Neuronal stem cell (in vitro differentiated cells): ENCODE measurements at regions not wholly inside any gene's neighbourhood (a gene's known extent, or its start where the extent isn't known, plus 50 kb on each side); places are given as distances from the start of the nearest gene placed in this dataset.

Experiments
- DNase-seq: peaks from one replicate; pipeline ENCODE4 v3.0.0-alpha.2; 2013; ENCODE audit warnings: low spot score
- H2AFZ ChIP-seq: one replicate; pipeline ENCODE4 v1.6.1; 2013; ENCODE audit warnings: mild to moderate bottlenecking, low read length, inconsistent platforms
- H2AK5ac ChIP-seq: 2 replicates; pipeline ENCODE4 v1.6.1; 2013; ENCODE audit warnings: low read depth, mild to moderate bottlenecking, inconsistent platforms, low read length, moderate library complexity, mixed read lengths
- H2BK120ac ChIP-seq: 2 replicates; pipeline ENCODE4 v1.6.1; 2013; ENCODE audit warnings: low read depth, mild to moderate bottlenecking, inconsistent platforms, low read length, moderate library complexity, mixed read lengths
- H2BK12ac ChIP-seq: one replicate; pipeline ENCODE4 v1.6.1; 2013; ENCODE audit warnings: low read length, inconsistent platforms
- H2BK15ac ChIP-seq: 2 replicates; pipeline ENCODE4 v1.6.1; 2013; ENCODE audit warnings: mild to moderate bottlenecking, low read length, inconsistent platforms, mixed read lengths
- H2BK5ac ChIP-seq: one replicate; pipeline ENCODE4 v1.6.1; 2013; ENCODE audit warnings: inconsistent platforms, mild to moderate bottlenecking, low read length, moderate library complexity
- H3K14ac ChIP-seq: one replicate; pipeline ENCODE4 v1.6.1; 2013; ENCODE audit warnings: low read length, inconsistent platforms
- H3K18ac ChIP-seq: 2 replicates; pipeline ENCODE4 v1.6.1; 2013; ENCODE audit warnings: low read length, inconsistent platforms
- H3K23ac ChIP-seq: 2 replicates; pipeline ENCODE4 v1.6.1; 2013; ENCODE audit warnings: low read depth, mild to moderate bottlenecking, mixed read lengths, low read length, inconsistent platforms; ENCODE audit not compliant: poor library complexity
- H3K27ac ChIP-seq: replicated peaks from 3 replicates; pipeline ENCODE4 v1.5.1; 2013; ENCODE audit warnings: low read length, inconsistent platforms
- H3K27me3 ChIP-seq, 3 experiments: 2 replicates each; pipeline ENCODE4 v1.6.1; 2013; ENCODE audit warnings: low read length in 3 of 3, mild to moderate bottlenecking in 2 of 3, inconsistent platforms in 1 of 3, low read depth in 1 of 3, mixed read lengths in 1 of 3, moderate library complexity in 1 of 3; ENCODE audit not compliant: control insufficient read depth in 3 of 3, insufficient read depth in 3 of 3
- H3K36me3 ChIP-seq, 2 donors: replicated peaks in 1 of 2; 2 replicates each; pipeline ENCODE4 v1.6.1; 2013; ENCODE audit warnings: low read length in 2 of 2; ENCODE audit not compliant: control insufficient read depth in 2 of 2, insufficient read depth in 2 of 2
- H3K4ac ChIP-seq: 2 replicates; pipeline ENCODE4 v1.6.1; 2013; ENCODE audit warnings: inconsistent platforms, mild to moderate bottlenecking, low read length, moderate library complexity
- H3K4me1 ChIP-seq, 2 donors: 1 replicate in 1 of 2; 2 replicates in 1 of 2; pipeline ENCODE4 v1.6.1; 2013; ENCODE audit warnings: low read length in 2 of 2, low read depth in 1 of 2; ENCODE audit not compliant: control insufficient read depth in 2 of 2, insufficient read depth in 1 of 2
- H3K4me2 ChIP-seq: one replicate; pipeline ENCODE4 v1.6.1; 2013; ENCODE audit warnings: mild to moderate bottlenecking, low read length, inconsistent platforms; ENCODE audit not compliant: insufficient read depth, poor library complexity, severe bottlenecking
- H3K4me3 ChIP-seq, 2 donors: 2 replicates each; pipeline ENCODE4 v1.5.1; 2013; ENCODE audit warnings: low read length in 2 of 2, mild to moderate bottlenecking in 2 of 2, inconsistent platforms in 1 of 2, moderate library complexity in 1 of 2
- H3K79me1 ChIP-seq: one replicate; pipeline ENCODE4 v1.6.1; 2013; ENCODE audit warnings: low read depth, mild to moderate bottlenecking, inconsistent platforms, low read length, moderate library complexity
- H3K9ac ChIP-seq: one replicate; pipeline ENCODE4 v1.6.1; 2013; ENCODE audit warnings: mild to moderate bottlenecking, low read depth, low read length, inconsistent platforms; ENCODE audit not compliant: poor library complexity
- H3K9me3 ChIP-seq, 2 donors: replicated peaks in 1 of 2; 2 replicates each; pipeline versions ENCODE3 to v1.6.1; 2013; ENCODE audit warnings: low read length in 2 of 2, mild to moderate bottlenecking in 2 of 2, inconsistent platforms in 1 of 2, low read depth in 1 of 2, mixed read lengths in 1 of 2, moderate library complexity in 1 of 2; ENCODE audit not compliant: control insufficient read depth in 2 of 2, insufficient read depth in 1 of 2
- H4K8ac ChIP-seq: one replicate; pipeline ENCODE4 v1.6.1; 2013; ENCODE audit warnings: low read depth, mild to moderate bottlenecking, inconsistent platforms, low read length, moderate library complexity
- H4K91ac ChIP-seq: one replicate; pipeline ENCODE4 v1.6.1; 2013; ENCODE audit warnings: low read length, low read depth, mild to moderate bottlenecking, inconsistent platforms; ENCODE audit not compliant: poor library complexity
- WGBS, 2 donors: extraction: QIAGEN DNeasy Blood & Tissue Kit; methylation state at CpG; one replicate each; pipeline ENCODE4 v1.1.7; 2013; ENCODE audit warnings: missing lambda C conversion rate in 2 of 2, mixed read lengths in 1 of 2; ENCODE audit not compliant: insufficient read length in 2 of 2, insufficient replicate concordance in 1 of 2; ENCODE audit errors: extremely low coverage in 2 of 2; 5-methylcytosine and 5-hydroxymethylcytosine counted together

DNA sequence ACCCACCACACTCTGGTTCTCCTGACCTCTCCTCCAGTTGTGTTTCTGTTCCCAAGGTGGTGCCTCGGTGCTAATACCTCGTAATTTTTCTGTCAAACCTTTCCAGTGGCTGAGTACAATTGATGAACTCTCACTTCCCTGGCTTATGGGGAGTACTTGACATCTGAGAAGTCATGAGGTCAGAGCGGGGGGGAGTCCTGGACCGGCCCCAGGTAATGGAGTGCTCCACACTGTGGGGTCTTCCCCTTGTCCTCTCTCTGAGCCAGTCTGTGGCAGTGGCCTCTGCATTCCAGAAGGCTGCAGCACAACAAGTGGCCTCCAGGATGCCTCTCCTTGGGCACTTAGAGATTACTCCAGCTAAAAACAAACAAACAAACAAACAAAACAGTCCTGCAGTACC is 122.5 kb upstream of the TRIM2 start:
- Histone ChIP-seq H3K4me3 (no peak overlapping the region), H3K4me1 (peaks cover 12 to 20% of the 10 kb centered on the region in 2 donors), H3K27me3 (no peaks in the 10 kb centered on the region), H3K4me2 (no peak overlapping the region), H3K4ac (no peak overlapping the region), H2BK120ac (no peak overlapping the region), H3K23ac (no peak overlapping the region), H2BK5ac (no peak overlapping the region), H3K14ac (no peak overlapping the region), H3K27ac (no peak overlapping the region), H3K9ac (no peak overlapping the region), H2BK12ac (no peak overlapping the region), H2AK5ac (no peak overlapping the region), H2AFZ (no peak overlapping the region), H2BK15ac (no peak overlapping the region), H3K9me3 (peaks cover 0 to under 1% of the 10 kb centered on the region in 2 donors), H3K36me3 (no peaks in the 10 kb centered on the region), H4K91ac (no peak overlapping the region), H4K8ac (no peak overlapping the region), H3K79me1 (no peaks in the 10 kb centered on the region), H3K18ac (no peak overlapping the region)
- DNase-seq, result no peak
- WGBS, 2 donors, result no CpG with 5 or more reads among the region's 4 CpGs

GRCh38 chr4:153082322-153083301 is 121.6 kb upstream of the TRIM2 start:
- H4K8ac ChIP-seq, result no peak overlapping the region
- no peaks in the 10 kb centered on the region for H3K36me3 ChIP-seq
- H3K4me1 ChIP-seq, result peaks cover 12 to 20% of the 10 kb centered on the region in 2 donors
- no peak overlapping the region for H2AK5ac ChIP-seq
- H2BK5ac ChIP-seq, result no peak overlapping the region
- no peak overlapping the region for H2BK120ac ChIP-seq
- H3K14ac ChIP-seq, result no peak overlapping the region
- DNase-seq, result no peak
- H3K4ac ChIP-seq, result no peak overlapping the region
- no peak overlapping the region for H4K91ac ChIP-seq
- no peak overlapping the region for H3K4me3 ChIP-seq
- H3K9ac ChIP-seq, result no peak overlapping the region
- peak overlapping the region; percentile 90 for H2AFZ ChIP-seq
- no peak overlapping the region for H3K27ac ChIP-seq
- H3K79me1 ChIP-seq, result no peaks in the 10 kb centered on the region
- H3K23ac ChIP-seq, result no peak overlapping the region
- H2BK12ac ChIP-seq, result no peak overlapping the region
- WGBS, 2 donors, result no CpG with 5 or more reads among the region's 15 CpGs
- H3K9me3 ChIP-seq, result peaks cover 0 to 3% of the 10 kb centered on the region in 2 donors
- no peak overlapping the region for H3K18ac ChIP-seq
- no peak overlapping the region for H3K4me2 ChIP-seq
- H2BK15ac ChIP-seq, result no peak overlapping the region
- no peaks in the 10 kb centered on the region for H3K27me3 ChIP-seq

- H4K91ac ChIP-seq, result no peak overlapping the region
- H2AFZ ChIP-seq, result peak overlapping the region; percentile 90
- no peaks in the 10 kb centered on the region for H3K79me1 ChIP-seq
- H3K18ac ChIP-seq, result no peak overlapping the region
- no CpG with 5 or more reads among the region's 7 CpGs for WGBS, 2 donors
- no peak overlapping the region for H3K27ac ChIP-seq
- no peak overlapping the region for H3K4me2 ChIP-seq
- H3K9me3 ChIP-seq, result peaks cover 0 to 3% of the 10 kb centered on the region in 2 donors
- no peak overlapping the region for H3K14ac ChIP-seq
- H3K4me3 ChIP-seq, result peak overlapping the region in 1 of 2 donors; percentile 32
- H3K4ac ChIP-seq, result no peak overlapping the region
- H2BK12ac ChIP-seq, result no peak overlapping the region
- H3K9ac ChIP-seq, result no peak overlapping the region
- no peak overlapping the region for H4K8ac ChIP-seq
- peaks cover 12 to 20% of the 10 kb centered on the region in 2 donors for H3K4me1 ChIP-seq
- no peak overlapping the region for H2BK5ac ChIP-seq
- DNase-seq, result peak; percentile 70
- H2AK5ac ChIP-seq, result no peak overlapping the region
- no peaks in the 10 kb centered on the region for H3K36me3 ChIP-seq
- no peaks in the 10 kb centered on the region for H3K27me3 ChIP-seq
- no peak overlapping the region for H3K23ac ChIP-seq
- no peak overlapping the region for H2BK15ac ChIP-seq
- no peak overlapping the region for H2BK120ac ChIP-seq
These were observed 120.7 kb upstream of the TRIM2 start for GRCh38 chr4:153083447-153083947.

GRCh38 chr4:153084224-153084979 is 119.8 kb upstream of the TRIM2 start:
- Histone ChIP-seq H4K8ac (no peak overlapping the region), H4K91ac (no peak overlapping the region), H2BK15ac (no peak overlapping the region), H3K23ac (no peak overlapping the region), H2BK12ac (no peak overlapping the region), H3K4me3 (peak overlapping the region in 1 of 2 donors; percentile 7), H3K9me3 (peaks cover 0 to 3% of the 10 kb centered on the region in 2 donors), H3K4me1 (peaks cover 12 to 20% of the 10 kb centered on the region in 2 donors), H3K27ac (no peak overlapping the region), H3K9ac (no peak overlapping the region), H3K4ac (no peak overlapping the region), H3K18ac (no peak overlapping the region), H2BK5ac (no peak overlapping the region), H2BK120ac (no peak overlapping the region), H2AK5ac (no peak overlapping the region), H2AFZ (peak overlapping the region; percentile 90), H3K79me1 (no peaks in the 10 kb centered on the region), H3K36me3 (no peaks in the 10 kb centered on the region), H3K27me3 (no peaks in the 10 kb centered on the region), H3K14ac (no peak overlapping the region), H3K4me2 (no peak overlapping the region)
- no peak for DNase-seq
- WGBS, 2 donors, result no CpG with 5 or more reads among the region's 15 CpGs
